G401.6 (cell line): ENCODE measurements at regions not wholly inside any gene's neighbourhood (a gene's known extent, or its start where the extent isn't known, plus 50 kb on each side); places are given as distances from the start of the nearest gene placed in this dataset.
"Not testable (repeated sequence)": the region's sequence is repeated elsewhere in the genome, so short reads cannot be mapped to it uniquely, and the experiment has no call there.

ENCODE experiments used
- FAIRE-seq: peaks from 2 replicates; lab custom pipeline; 2012; peaks lifted over from hg19 to GRCh38; lab: Jason Lieb, UNC

DNA sequence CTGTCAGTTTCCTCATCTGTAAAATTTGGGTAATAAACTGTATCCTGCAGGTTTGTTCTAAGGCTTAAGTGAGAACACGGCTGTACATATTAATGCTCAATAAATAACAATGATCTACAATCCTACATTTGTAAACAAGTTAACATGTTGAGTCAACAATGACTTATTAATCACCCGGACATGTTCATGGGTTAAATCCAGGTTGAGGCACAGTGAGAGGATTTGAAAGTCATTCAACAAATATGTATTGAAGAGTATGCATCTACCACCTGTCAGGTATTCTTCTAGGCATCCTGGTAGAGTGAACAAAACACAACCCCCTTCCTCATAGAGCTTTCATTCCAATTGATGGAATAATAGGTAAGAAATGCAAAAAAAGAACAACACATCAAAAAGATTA, 554.7 kb upstream of the SLC35B3 start:
- FAIRE-seq, result no peak

- FAIRE-seq, result peak; percentile 90
Observed at GRCh38 chr6:8983202-8983688, 547.9 kb upstream of the SLC35B3 start.

DNA sequence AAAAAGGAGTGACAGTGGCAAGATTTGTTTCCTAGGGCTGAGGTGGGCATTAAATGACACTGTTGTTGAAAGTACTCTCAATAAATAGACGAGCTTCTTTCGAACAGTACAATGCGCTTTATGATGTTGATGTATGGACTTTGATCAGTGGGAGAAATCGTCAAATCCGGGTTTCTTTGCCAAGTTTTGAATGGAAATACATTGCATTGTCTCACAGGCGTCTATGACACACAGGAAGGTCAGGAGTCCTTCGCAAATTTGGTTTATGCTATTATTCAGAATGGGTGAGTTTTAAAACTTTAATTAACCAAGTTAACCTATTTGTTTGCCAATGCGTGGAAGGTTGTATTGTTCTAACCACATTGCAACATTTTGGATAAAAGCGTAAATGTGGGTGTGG, 547.3 kb upstream of the SLC35B3 start:
- FAIRE-seq, result no peak

DNA sequence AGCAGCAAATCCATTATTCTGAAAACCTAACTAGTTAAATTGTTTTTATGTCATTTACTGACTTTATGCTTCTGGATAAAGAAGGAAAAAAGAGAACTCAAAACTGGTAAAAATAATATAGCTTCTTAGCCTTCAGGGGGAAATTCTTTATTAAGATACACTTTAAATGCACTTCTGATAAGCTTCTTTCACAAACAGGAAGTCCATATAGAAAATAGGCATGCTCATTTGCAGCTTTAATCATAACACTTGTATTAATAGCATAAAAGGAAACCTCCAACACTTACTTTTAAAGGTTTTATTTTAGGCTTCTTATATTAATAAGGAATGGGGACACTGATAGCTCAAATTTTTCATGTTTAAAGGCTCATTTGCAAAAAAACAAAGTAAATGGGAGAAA, 538.0 kb upstream of the SLC35B3 start:
- FAIRE-seq, result no peak

- FAIRE-seq, result no peak
Observed at GRCh38 chr6:8969747-8970146, 534.4 kb upstream of the SLC35B3 start.

DNA sequence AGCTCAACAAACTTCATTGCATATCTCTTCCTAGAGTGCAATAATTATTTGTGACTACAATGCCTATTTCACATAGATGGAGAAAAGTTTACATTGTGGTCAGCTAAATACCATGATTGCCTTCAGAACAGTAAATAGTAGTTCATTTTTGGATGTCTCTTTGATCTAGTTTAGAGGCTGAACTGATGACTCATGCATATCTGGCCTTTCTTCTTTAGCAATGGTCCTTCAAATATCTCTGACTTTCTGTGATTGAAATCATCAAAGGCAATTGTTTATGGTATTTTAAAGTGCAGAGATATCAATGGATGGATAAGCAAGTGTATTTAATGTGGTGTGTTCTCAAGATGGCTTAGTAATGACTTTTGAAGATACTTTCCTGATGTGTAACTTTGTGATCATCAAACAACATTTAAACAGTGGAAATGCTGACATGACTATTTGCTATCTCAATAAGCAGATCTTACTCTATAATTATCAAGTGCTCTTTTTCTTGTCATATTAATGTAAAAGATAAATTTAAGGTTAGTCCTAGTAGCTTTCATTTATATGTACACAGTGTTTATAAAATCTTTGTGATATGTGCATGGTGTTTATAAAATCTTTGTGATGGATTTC, 523.7 kb upstream of the SLC35B3 start:
- no peak for FAIRE-seq

DNA sequence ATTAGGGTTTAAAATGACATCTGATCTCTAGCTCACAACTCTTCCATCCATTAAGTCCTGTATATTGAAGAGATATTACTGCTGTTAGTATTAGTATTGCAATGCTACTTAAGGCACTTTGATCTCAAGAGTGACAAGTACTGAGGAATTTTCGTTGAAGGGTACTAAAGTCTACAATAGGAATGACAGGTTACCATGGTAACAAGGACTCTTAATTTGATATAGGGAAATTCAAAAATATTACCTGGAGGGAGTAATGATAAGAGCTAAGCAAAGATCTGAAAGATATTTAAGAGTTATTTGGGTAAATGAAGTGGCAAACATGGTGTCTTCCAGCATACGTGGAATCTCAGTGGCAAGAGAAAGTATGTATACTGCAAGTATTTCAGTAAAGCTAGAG, 518.0 kb upstream of the SLC35B3 start:
- no peak for FAIRE-seq

DNA sequence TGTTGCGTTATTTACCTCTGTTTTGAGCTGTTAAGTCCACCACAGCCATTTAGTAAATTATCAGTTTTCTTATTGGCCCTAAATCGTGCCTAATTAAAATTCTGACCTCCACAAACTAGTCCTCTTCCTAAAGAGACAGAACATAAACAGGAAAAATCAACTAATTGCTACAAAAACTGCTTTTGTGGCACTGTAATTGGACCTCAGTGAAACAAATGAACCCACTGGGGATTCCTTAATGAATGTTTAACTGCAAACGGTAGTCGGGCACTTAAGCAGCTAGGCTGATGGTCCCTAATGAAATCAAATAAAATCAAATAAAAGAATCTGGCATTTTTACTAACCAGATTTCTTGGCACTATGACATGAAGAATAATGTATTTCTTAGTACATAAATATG, 513.4 kb upstream of the SLC35B3 start:
- FAIRE-seq, result no peak

- no peak for FAIRE-seq
Observed at GRCh38 chr6:8947900-8948299, 512.6 kb upstream of the SLC35B3 start.

GRCh38 chr6:8944548-8944947, 509.2 kb upstream of the SLC35B3 start:
- FAIRE-seq, result no peak

- no peak for FAIRE-seq
Observed at GRCh38 chr6:8943073-8943472, 507.7 kb upstream of the SLC35B3 start.

GRCh38 chr6:8941577-8941976, 506.2 kb upstream of the SLC35B3 start:
- no peak for FAIRE-seq

- FAIRE-seq, result no peak
Observed at GRCh38 chr6:8940356-8940755, 505.0 kb upstream of the SLC35B3 start.

GRCh38 chr6:8939615-8940014, 504.3 kb upstream of the SLC35B3 start:
- FAIRE-seq, result no peak

DNA sequence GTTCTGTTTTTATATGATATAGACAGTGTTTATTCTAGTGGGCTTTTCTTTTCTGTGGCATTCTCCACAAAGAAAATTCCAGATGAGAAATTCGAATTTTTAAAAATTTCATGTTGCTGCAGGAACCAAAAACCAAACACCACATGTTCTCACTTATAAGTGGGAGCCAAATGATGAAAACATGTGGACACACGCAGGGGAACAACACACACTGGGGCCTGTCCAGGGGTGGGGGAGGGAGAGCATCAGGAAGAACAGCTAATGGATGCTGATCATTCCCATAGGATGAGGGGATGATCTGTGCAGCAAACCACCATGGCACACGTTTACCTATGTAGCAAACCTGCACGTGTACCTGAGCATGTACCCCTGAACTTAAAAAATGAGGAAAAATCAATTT, 499.0 kb upstream of the SLC35B3 start:
- FAIRE-seq, result no peak

- no peak for FAIRE-seq
Observed at GRCh38 chr6:8930009-8930408, 494.7 kb upstream of the SLC35B3 start.

DNA sequence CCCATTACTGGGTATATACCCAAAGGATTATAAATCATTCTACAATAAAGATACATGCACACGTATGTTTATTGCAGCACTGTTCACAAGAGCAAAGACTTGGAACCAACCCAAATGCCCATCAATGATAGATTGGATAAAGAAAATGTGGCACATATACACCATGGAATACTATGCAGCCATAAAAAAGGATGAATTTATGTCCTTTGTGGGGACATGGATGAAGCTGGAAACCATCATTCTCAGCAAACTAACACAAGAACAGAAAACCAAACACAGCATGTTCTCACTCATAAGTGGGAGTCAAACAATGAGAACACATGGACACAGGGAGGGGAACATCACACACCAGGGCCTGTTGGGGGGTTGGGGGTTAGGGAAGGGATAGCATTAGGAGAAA, 484.9 kb upstream of the SLC35B3 start:
- not testable (repeated sequence) for FAIRE-seq

- FAIRE-seq, result peak; percentile 15
Observed at GRCh38 chr6:8918196-8918595, 482.9 kb upstream of the SLC35B3 start.

DNA sequence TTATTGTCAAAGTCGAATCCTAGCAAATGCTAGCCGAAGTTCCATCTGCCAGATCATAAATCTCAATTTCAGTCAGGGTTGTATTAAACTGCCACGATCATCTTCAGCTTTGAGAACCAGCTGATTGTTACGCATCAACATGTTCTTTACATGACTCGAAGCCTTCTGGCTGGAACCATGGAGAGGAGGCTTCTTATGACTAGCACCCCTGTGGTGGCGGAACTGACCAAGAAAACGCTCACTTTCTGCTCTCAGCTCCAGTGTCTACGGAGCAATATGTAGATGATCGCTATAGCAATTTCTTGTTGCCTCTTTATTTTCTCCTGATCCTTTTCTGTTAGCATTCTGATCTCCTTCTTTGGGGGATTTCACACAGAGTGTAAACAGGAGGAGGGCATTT, 479.4 kb upstream of the SLC35B3 start:
- no peak for FAIRE-seq

DNA sequence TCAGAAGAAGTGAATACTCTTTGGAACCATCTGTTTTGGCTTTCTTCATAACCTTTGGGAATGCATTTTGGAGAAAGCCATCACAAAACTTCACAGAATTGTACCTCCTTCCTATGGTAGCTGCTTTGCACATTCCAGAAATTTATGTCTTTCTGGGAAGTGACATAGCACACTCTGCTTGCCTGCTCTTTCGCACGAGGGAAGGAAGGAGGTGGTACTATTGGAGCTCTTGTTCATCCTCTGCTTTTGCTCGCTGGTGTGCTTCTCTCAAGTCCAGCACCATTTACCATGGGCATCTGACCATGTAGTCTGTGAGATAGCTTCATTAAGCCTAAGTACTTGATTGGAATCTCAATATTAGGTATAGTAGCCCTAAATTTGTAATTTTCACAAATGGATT, 473.3 kb upstream of the SLC35B3 start:
- FAIRE-seq, result no peak

DNA sequence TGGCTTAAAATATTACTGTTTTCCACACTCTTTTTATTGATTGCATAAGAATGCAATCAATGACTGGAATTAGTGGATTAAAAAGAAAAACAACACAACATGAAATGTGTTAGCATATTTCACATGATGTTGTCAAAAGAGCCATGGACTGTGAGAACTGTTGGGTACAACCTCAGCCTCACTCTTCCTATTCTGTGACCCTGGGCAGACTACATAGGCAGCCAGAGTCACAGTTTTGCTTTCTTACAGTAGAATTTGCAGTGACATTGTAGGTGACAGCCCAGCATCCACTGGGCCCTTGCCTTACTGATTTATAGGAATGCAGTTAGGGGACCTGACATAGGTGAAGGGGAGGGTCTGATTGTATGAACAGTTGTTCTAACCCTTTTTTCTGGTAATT, 471.4 kb upstream of the SLC35B3 start:
- FAIRE-seq, result no peak

- no peak for FAIRE-seq
Observed at GRCh38 chr6:8905757-8906156, 470.4 kb upstream of the SLC35B3 start.

DNA sequence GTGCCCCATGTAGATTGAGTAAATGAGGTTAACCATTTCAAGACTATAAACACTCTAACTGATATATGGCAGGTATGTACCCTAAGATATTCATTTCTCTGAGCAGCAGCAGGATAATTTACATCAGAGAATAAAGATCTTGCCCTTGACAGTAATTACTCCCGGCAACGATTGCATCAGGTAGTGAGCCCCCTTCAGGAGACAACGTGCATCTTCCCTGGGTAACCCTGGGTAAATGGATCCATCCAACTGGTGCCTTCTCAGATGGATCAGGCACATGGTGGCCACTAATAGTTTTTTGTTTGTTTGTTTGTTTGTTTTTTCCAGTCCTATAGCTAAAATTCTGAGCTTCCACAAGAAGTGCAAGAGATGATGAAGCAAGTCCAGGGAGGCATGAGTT, 469.4 kb upstream of the SLC35B3 start:
- FAIRE-seq, result no peak

DNA sequence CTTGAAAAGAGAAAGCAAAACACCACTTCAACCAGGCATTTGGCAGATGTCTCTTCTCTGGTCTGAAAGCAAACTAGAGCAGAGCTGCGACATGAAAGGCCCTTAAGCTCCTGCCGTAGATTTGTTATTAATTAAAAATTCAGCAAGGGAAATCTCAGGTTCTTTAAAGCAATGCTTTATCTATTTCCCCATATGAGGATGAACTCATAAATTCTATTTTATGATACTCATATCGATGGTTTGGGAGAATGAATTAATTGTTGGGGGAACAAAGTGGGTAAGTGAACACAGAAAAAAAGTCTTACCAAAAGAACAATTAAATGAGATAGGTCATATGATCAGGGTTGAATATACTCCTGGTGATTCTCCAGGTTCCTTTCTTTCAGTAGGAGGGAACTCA, 464.7 kb upstream of the SLC35B3 start:
- FAIRE-seq, result no peak

DNA sequence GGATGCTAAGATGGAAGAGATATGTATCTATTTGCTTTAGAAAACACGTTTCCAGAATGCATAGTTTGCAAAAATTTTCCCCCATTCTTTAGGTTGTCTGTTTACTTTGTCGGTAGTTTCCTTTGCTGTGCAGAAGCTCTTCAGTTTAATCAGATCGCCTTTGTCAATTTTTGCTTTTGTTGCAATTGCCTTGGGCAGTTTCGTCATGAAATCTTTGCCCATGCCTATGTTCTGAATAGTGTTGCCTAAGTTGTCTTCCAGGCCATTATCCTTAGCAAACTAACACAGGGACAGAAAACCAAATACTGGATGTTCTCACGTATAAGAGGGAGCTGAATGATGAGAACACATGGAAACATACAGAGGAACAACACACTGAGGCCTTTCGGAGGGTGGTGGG, 454.2 kb upstream of the SLC35B3 start:
- FAIRE-seq, result no peak
